NCI-H128 (cell line): ENCODE measurements at regions not wholly inside any gene's neighbourhood (a gene's known extent, or its start where the extent isn't known, plus 50 kb on each side); places are given as distances from the start of the nearest gene placed in this dataset.

Source experiments
- DNase-seq: peaks from one replicate; lab custom pipeline; 2025; ENCODE audit not compliant: unreplicated experiment; lab: John Stamatoyannopoulos, UW

DNA sequence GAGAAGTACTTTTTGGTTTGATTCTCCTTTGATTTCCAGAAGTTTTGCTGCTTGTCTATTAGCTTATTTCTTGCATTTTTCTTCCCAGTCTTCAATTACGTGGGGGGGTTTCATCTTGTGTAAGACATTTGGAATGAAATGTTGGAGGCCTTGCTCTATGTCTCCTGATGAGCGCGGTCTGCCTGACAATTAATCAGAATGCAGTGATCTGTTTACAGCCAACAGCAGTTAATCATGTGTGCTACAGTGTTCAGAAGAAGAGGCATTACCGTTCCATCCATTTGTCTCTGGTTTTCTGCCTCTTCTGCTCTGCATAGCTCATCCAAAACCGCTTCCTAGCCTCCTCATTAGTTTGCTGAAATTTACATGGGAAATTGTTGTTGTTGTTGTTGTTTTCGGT lies 134.4 kb upstream of the ST6GAL2 start:
- no peak for DNase-seq

DNA sequence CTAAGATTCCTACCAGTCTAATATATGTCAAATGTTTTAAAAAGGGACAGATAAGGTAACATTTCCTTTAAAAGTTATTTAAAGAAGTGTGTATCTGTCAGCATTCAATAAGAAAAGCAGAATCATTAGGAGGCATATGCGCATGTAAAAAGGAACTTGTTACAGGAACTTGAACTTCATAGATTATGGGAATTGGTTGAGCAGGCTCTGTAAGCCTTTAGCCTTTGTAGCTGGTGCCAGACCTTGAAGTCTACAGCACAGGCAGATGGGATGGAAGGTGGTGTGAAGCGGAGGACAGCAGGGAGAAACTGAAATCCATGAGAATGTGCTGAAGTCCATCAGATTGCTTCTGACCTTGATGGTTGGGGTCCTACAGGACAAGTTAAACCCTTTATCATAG lies 138.3 kb upstream of the ST6GAL2 start:
- no peak for DNase-seq

DNA sequence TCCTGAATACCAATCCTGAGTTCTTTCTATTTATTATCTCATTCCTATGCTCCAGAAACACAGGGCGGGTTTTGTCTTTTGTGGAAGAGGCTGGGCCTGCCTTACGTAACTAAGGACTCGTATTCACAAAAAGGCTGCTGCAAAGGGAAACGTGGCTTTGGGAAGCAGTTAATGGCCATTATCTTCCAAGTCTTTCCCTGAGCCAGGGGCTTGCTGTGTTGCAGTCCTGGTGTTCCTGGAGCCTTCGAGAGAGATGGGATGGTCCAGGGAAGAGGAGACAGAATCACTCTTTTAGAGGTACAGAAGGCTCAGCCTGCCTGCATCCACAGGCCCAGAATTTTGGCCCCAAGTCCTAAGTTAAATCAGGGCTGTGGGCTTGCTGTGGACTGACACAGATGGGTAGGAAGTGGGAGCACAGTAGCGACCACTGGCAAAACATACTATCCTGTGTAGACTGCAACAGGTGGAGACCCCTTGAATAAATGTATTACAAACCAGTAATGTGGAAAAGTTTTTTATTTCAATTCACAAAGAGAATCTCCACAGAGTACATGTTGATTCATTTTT lies 139.4 kb upstream of the ST6GAL2 start:
- DNase-seq = no peak

DNA sequence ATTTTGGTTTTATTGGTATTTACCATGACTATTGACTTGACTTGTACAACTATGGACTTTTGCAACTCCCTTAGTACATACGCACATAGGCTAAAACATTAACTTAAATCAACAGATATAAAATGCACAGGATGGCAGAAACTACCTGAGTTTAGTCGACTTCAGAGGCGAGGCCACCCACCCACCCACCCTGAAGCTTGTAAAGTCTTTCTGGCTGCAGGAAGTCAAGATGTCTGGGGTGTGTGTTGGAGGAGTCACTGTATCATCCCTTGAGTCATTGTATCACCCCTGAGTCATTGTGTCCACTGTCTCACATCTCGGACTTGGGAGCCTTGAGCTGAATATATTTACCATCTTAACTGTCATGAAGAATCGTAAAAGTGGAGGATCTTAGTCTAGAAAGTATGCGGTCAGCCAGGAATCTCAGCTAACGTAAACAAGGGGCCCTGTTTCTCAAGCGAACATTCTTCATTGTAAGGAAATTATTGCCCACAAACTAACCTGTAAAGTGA lies 140.0 kb upstream of the ST6GAL2 start:
- DNase-seq = no peak

DNA sequence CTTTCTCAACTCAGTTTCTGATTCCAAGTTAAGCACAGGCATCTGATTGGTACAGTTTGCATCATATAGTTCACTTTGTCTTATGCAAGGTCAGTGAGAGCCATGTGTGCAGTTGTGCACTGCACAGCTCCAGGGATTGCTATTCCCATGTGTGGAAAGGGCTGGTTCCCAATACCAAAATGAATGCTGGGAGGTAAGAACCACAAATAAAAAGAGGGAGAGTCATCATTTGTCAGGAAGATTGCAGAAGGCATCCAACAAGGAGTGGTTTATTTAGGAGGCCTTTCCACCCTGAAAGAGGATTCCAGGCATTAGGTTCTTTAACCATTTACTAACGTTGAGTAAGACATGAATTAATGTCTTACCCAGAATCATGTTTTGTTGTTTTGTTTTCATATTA lies 141.2 kb upstream of the ST6GAL2 start:
- no peak for DNase-seq

DNA sequence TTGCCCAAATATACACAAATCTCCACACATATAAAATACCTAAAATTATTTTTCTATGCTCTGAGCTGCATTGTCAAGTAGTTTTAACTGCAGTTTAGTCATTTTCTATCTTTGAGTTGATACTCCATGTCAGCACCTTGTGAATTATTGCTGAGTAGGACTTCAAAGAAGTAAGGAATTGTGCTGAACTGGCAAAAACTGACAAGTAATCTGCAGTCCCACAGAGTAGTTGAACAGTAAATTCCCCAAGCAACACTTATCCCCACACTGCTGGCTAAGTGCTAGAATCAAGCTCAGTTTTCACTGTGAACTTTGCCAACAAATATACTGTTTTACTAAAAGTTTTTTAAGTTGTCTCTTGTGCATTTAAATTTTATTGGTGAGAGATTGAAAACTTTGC lies 141.8 kb upstream of the ST6GAL2 start:
- DNase-seq = no peak

DNA sequence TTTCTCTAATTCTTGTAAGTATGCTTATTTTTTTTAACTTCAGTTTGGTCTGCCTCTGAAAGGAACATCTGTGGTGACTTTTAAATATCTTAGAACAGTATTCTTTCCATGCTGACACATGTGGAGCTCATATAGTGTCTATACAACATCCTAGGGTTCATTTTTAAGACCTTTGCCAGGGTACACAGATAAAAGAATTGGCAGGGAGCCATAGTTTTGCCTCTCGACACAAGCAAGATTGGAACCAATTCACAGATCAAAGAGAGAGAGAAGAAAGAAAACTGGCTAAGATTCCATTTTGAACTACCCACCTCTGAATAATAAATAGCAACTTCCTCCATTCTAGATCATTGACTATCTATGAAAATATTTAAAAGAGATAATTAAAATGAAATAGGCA lies 142.7 kb upstream of the ST6GAL2 start:
- DNase-seq = no peak

DNA sequence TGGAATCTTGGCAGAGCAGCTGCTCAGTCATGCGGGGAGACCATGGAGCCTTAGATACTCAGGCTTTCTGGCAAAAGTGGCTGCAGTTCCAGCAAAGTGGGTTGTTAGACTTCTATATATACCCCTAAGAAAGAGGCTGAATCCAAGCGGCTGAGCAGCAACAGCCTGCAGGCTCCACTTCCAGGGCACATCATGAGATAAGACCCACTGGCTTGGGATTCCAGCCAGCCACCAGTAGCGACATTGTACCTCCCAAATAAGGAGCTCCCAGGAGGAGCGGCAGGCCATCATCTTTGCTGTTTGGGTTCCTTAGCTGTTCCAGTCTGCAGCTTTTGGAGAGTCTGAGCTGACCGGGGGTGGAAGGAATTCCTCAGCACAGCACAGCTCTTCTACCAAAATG lies 150.3 kb upstream of the ST6GAL2 start:
- no peak for DNase-seq

DNA sequence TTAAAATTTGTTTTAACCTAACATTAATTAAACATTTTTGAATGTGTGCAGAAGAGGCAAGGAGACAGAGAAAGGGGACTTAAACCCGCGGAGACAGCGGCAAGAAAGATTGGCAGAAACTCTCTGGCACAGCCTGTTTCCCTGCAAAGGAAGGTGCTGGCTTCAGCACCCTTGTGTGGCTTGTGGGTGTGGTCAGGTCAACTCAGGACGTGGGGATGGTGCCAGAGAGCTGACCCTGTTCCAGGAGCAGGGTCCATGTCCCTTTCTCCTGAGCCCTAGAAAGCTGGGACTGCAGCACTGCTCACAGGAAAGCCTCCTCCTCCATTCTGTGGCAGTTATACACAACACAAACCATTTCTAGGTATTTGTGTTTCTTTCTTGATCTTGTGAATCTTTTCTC lies 176.2 kb upstream of the ST6GAL2 start:
- DNase-seq = no peak

DNA sequence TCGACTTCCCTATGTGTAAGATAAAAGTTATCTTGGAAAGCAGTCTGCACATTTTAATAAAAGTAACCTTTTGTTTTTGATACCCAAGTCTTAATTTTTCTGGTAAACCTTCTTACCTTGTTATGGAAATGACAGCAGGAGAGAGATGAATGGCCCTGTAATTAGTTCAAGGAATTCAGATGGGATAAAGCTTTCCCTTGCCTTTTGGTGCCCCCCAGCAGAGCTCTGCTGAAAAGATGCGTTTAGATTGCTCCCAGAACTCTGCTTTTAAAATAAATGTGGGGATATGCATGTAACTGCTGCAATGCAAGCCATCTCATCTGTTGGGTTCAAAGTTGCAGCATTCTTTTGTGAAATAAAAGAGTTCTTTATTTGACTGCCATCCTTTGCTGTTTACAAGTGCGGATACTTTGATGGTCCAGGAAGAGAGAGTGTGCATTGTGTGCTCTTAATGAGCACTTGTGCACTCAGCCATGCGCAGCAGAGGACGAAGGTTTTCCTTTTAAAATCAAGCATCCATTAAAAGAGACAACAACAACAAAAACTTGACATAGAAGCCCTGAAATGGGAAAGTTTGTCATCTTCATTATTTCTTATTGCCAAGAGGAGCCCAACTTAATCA lies 176.7 kb upstream of the ST6GAL2 start:
- DNase-seq = peak; percentile 29

DNA sequence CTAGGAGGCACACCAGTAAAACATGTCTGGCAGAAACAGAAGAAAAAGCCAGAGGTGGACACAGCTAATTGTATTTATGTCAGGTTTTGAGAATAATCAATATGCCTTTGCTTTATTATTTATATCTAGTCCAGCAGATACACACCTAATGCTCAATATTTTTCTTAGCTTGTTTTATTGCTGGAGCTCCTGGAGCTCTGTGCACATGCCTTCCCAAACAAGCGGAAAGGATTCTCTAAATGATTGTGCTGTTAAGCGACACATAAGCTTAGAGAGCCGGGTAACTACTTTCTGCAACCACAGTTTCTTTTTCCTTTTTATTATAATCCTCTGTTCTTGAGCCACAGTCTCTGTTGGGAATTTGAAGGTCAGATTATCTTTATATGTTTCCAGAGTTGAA lies 177.3 kb upstream of the ST6GAL2 start:
- DNase-seq = no peak

DNA sequence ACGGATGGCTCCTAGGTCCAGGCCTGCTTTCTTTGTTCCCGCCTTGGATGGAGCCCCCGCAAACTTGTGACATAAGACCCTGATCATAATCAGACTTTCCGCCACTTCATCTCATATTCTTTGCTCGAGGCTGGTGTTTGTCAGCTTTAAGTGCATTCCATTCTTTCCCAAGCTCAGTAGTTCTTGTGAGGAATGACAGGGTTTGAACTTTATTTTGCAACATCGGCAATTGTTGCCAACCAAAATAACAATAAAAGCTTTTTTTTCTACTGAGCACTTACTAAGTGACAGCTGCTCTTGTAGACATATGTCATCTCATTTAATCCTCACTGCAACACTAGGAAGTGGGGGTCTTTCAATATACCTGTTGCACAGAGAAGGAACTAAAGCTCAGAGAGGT lies 178.8 kb upstream of the ST6GAL2 start:
- no peak for DNase-seq

DNA sequence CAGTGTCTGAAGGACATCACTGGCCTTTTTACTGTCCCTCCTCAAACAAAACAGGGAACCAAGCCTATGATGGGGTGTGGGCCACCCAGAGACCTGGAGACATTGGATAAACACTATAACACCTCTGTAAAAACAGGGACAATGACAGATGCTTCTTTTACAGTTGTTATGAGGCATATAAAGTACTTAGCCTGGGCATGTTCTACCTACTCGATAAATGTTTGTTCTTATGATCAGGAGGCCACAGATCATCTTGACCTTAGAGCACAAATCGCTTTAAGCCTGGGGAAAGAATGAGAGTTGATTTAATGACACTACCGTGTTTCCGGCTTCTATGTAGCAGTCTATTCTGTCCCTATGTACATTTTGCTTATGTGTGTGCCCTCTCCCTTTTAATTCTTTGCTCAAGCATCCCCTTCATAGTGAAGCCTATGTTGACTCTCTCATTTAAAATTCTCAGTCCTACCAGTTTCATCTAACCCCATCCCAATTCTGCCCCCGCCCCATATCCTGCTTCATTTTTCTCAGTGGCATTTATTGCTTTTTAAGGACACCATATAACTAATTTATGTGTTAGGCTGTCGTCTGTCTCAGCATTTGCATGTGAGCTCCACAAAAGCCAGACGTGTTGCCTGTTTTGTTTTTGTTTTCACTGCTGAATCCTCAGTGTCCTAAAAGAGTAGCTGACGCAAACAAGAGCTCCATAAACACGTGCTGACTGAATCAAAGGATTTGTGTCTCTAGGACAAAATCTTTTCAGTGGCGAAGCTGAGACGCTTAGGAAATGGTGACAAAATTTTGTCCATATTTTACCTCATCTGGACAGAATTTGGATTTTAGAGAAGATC lies 182.3 kb upstream of the ST6GAL2 start:
- DNase-seq = no peak

DNA sequence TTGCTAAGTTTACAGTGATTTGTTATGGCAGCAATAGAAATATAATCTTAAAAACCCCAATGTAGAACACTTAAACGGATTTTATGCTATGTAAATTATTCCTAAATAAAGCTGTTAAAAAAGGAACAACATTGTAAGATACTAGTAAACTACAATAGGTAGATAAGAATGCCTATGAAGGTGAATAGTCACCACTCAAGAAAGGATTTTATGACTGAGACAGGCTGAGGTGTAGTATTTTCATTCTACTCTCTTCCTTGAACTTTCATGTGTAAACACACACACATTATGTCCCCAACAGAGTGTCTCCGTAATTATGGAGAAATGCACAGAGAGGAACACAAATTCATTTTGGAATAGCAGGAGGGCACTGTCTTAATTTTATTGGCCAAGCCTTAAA lies 183.9 kb upstream of the ST6GAL2 start:
- no peak for DNase-seq

DNA sequence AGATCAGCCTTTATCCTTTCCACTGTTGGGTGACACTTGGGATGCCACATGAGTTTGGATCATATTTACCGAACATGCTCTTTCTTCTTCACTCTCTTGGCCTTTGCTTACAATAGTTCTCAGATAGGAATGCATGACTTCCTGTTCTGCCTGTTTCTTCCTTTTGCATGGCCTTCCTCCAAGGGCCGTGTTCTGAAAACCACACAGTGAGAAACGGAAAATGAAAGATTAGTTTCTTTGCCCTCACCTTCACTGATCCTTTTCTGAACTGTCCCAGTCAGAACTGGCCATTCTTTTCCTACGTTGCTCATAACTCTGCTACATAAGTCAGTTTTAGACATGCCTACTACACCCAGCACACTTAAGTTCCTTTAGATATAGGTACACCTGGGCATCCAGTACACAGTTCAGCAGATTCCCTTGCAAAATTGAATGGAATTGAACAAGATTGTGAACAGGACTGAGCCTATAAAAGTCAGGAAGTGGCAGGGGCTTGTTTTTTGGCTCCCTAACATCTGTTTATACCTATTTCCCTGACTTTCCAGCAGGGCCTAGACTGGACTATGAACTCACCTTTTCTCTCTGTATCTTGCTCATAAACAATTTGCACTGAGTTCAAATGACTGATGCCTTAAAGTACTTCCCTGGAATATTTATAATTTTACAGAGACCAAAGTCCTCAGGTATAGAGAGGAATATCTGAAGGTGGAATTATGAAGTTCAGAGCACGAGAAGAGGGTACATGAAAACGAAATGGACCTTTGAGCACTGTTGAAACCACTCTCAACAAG lies 186.4 kb upstream of the ST6GAL2 start:
- no peak for DNase-seq

DNA sequence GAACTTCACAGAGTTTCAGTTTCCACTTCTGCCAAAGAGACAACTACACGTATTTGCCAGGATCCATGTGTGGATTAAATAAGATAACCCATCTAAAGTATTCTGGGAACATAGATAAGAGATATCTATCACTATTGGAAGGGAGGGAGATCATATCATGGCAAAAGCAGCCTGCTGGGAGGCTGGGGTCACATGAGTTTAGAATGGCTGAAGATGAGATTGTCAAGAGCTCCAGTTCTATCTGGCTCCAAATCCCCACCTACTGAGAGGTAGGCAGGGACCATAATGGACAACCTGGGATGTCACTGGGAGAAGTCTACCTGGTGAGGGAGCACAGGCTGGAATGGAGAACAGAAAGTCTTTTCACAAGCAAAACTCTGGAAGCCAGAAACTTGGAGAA lies 192.6 kb upstream of the ST6GAL2 start:
- no peak for DNase-seq

DNA sequence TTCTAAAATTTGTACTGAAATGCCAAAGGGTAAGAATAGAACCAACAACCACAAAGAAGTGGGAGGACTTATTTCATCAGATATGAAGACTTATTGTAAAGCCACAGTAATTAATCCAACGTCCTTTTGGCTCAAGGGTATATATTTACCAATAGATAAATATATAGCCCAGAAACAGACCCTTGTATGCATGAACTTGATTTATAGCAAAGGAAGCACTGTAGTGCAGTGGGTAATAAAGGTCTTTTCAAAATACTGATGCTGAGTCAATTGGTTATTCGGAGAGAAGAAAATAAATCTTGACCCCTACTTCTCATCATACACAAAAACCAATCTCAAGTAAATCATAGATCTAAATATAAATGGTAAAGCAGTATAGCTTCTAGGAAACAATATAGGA lies 200.5 kb upstream of the ST6GAL2 start:
- DNase-seq = no peak

DNA sequence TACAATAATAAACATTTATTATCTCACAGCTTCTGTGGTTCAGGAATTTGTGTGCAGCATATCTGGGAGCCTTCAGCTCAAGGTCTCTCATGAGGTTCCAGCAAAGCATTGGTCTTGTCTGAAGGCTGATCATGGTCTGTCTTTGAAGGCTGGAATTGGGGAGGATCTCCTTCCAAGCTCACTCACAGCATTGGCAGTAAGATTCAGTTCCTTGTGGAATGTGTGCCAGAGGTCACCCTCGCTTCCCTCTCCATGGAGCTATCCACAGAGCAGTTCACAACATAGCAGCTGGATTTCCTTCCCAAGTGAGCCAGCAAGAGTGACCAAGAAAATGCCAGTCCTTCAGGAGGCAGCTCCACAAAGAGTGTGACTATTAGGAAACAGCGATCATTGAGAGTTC lies 202.2 kb upstream of the ST6GAL2 start:
- DNase-seq = no peak

DNA sequence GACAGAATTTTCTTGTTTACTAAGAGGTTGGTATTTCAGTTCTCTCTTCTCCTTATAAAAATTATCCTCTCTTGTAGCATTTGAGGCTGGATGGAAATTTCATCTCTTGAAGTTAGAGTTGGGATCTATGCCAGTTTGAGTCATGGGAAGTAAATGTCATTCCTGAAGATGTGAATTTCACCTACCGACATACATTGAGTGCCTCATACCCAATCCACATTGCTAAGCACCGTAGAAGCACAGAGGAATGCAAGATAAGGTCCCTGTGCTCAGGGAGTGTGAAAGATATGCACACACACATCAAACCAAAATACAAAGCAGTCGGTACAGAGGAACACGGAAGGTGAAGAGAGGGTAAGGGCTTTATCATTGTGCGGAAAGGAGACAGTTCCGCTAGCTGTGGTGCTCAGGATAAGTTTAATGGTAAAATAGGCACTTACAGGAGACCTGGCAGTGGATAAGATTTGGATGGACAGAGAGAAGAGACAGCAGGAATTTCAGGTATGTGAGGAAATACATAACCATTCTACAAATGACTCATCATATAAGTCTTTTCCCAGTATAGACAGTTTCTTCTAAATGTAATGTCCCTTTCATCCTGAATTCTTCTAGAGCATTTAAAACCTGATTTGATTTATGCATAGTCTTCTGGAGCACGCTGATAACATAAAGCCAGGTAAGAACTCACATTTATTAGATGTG lies 205.3 kb upstream of the ST6GAL2 start:
- no peak for DNase-seq

DNA sequence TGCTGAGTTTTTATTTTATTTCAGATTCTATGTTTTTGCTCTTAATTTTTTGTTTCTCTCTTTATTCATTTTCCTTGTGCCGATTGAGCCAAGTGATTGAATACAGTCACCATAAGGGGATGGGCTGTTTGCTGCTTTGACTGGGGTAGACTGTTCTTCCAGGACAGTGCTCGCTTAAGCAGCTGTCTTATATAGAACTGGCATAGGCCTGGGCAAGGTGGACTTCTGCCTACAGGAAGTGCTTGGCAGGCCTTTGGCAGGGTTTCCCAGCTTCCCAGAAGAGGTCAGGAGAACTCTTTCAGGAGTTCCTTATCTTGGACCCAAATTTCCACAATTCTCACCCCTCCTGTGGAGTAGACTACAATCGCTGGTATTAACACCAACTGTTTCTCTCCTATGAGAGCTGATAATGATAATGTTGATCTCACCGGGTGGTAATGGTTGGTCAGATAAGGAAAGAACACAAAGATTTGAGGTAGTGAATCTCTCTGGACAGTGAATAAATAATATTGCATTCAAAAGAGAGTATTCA lies 207.5 kb upstream of the ST6GAL2 start:
- no peak for DNase-seq
